WTC11 (cell line): ENCODE measurements at regions not wholly inside any gene's neighbourhood (a gene's known extent, or its start where the extent isn't known, plus 50 kb on each side); places are given as distances from the start of the nearest gene placed in this dataset.

ENCODE experiments used
- ATAC-seq: fragments of 200-7000 bp; cut with Tn5 transposase; 2 replicates; pipeline ENCODE4 v1.10.0; 2021; ENCODE audit warnings: mild to moderate bottlenecking, moderate library complexity
- CTCF ChIA-PET: fragments of 300-600 bp; sonication (Branson Sonifier 250); formaldehyde crosslinking; loops from one replicate; lab custom pipeline; 2021; ENCODE audit warnings: antibody characterized with exemption; lab: Charles Lee
- POLR2A ChIA-PET: fragments of 350-600 bp; sonication (Branson Sonifier 250); formaldehyde crosslinking; loops from one replicate; lab custom pipeline; 2021; ENCODE audit warnings: antibody characterized with exemption; lab: Charles Lee
- DNase-seq: peaks from one replicate; pipeline ENCODE4 v3.0.0; 2021; ENCODE audit warnings: low spot score
- H3K27ac Mint-ChIP-seq: 2 replicates; pipeline ENCODE4 v1.8.0; 2021; ENCODE audit warnings: mixed read lengths
- H3K27me3 Mint-ChIP-seq: 2 replicates; pipeline ENCODE4 v1.8.0; 2021; ENCODE audit warnings: low read depth, mild to moderate bottlenecking, moderate library complexity, mixed read lengths
- H3K36me3 Mint-ChIP-seq: 2 replicates; pipeline ENCODE4 v1.8.0; 2021; ENCODE audit warnings: mixed read lengths
- H3K4me1 Mint-ChIP-seq: 2 replicates; pipeline ENCODE4 v1.8.0; 2022; ENCODE audit warnings: mixed read lengths
- H3K4me3 Mint-ChIP-seq: 2 replicates; pipeline ENCODE4 v1.8.0; 2021; ENCODE audit warnings: mild to moderate bottlenecking, moderate library complexity, mixed read lengths
- H3K9me3 Mint-ChIP-seq: 2 replicates; pipeline ENCODE4 v1.8.0; 2021; ENCODE audit warnings: mixed read lengths
- CREM ChIP-seq: sonication (generic); formaldehyde crosslinking; IDR thresholded peaks from 2 replicates; pipeline ENCODE4 v1.8.1; 2022; ENCODE audit warnings: mild to moderate bottlenecking, missing genetic modification reagents, moderate library complexity
- GRHL2 ChIP-seq: fragments of 250-450 bp; sonication (Bioruptor Pico); IDR thresholded peaks from 2 replicates; pipeline ENCODE4 v1.8.0; 2022; ENCODE audit warnings: mild to moderate bottlenecking, moderate library complexity; ENCODE audit not compliant: insufficient replicate concordance, severe bottlenecking
- JAZF1 ChIP-seq: fragments of 250-450 bp; sonication (Bioruptor Pico); IDR thresholded peaks from 2 replicates; pipeline ENCODE4 v1.9.0; 2021; ENCODE audit warnings: moderate library complexity, mild to moderate bottlenecking, inconsistent platforms
- NFE2L1 ChIP-seq: sonication (generic); formaldehyde crosslinking; IDR thresholded peaks from 2 replicates; pipeline ENCODE4 v1.8.1; 2023; ENCODE audit warnings: missing genetic modification reagents
- NR3C1 ChIP-seq: sonication (generic); formaldehyde crosslinking; conservative IDR thresholded peaks from 2 replicates; pipeline ENCODE4 v1.8.1; 2023; ENCODE audit warnings: low read depth, mild to moderate bottlenecking, missing genetic modification reagents
- RELA ChIP-seq: sonication (generic); formaldehyde crosslinking; IDR thresholded peaks from 2 replicates; pipeline ENCODE4 v1.8.1; 2022; ENCODE audit warnings: missing genetic modification reagents, mild to moderate bottlenecking, borderline replicate concordance
- SMAD3 ChIP-seq: sonication (generic); formaldehyde crosslinking; IDR thresholded peaks from 2 replicates; pipeline ENCODE4 v1.8.0; 2022; ENCODE audit warnings: missing genetic modification reagents, mild to moderate bottlenecking, borderline replicate concordance
- SOX15 ChIP-seq: fragments of 250-450 bp; sonication (Bioruptor Pico); IDR thresholded peaks from 2 replicates; pipeline ENCODE4 v1.9.0; 2021; ENCODE audit warnings: mild to moderate bottlenecking
- ZNF138 ChIP-seq: sonication (generic); formaldehyde crosslinking; conservative IDR thresholded peaks from 2 replicates; pipeline ENCODE4 v1.8.1; 2022; ENCODE audit warnings: mild to moderate bottlenecking, moderate library complexity, missing genetic modification reagents
- TF ChIP-seq, protein P1 (sequence below): sonication (generic); formaldehyde crosslinking; IDR thresholded peaks from 2 replicates; pipeline ENCODE4 v1.8.0; 2023; ENCODE audit warnings: mild to moderate bottlenecking, missing genetic modification reagents
- TF ChIP-seq, protein P2 (sequence below): sonication (generic); formaldehyde crosslinking; IDR thresholded peaks from 2 replicates; pipeline ENCODE4 v1.8.1; 2023; ENCODE audit warnings: mild to moderate bottlenecking, missing genetic modification reagents, moderate library complexity
- TF ChIP-seq, protein P3 (sequence below): sonication (generic); formaldehyde crosslinking; IDR thresholded peaks from 2 replicates; pipeline ENCODE4 v1.8.1; 2022; ENCODE audit warnings: missing genetic modification reagents, borderline replicate concordance
- TF ChIP-seq, protein P4 (sequence below): sonication (generic); formaldehyde crosslinking; IDR thresholded peaks from 2 replicates; pipeline ENCODE4 v1.8.0; 2023; ENCODE audit warnings: missing genetic modification reagents
- TF ChIP-seq, protein P5 (sequence below): sonication (generic); formaldehyde crosslinking; IDR thresholded peaks from 2 replicates; pipeline ENCODE4 v1.8.0; 2023; ENCODE audit warnings: missing genetic modification reagents, mild to moderate bottlenecking, borderline replicate concordance
- TF ChIP-seq, protein P6 (sequence below): fragments of 250-450 bp; sonication (Bioruptor Pico); conservative IDR thresholded peaks from 2 replicates; pipeline ENCODE4 v1.9.0; 2021; ENCODE audit warnings: mild to moderate bottlenecking

DNA sequence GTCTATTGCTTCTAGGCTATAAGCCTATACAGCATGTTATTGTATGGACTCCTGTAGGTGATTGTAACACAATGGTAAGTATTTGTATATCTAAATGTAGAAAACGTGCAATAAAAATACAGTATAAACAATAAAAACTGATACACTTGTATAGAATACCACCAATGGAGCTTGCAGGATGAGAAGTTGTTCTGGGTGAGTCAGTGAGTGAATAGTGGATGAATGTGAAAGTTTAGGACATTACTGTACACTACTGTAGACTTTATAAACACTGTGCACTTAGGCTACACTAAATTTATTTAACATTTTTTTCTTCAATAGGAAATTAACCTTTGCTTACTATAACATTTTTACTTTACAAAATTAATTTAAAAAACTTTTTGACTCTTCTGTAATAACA lies 679.2 kb upstream of the ZNF804A start:
- CTCF ChIA-PET, result no interaction called here
- no peak for DNase-seq
- no peaks in the 10 kb centered on the region; the same call in 1 of the 2 replicates for H3K27me3 Mint-ChIP-seq
- H3K9me3 Mint-ChIP-seq, result peaks cover 22% of the 10 kb centered on the region
- peaks cover 3% of the 10 kb centered on the region; the same call in 1 of the 2 replicates for H3K36me3 Mint-ChIP-seq
- TF ChIP-seq, protein P1, sequence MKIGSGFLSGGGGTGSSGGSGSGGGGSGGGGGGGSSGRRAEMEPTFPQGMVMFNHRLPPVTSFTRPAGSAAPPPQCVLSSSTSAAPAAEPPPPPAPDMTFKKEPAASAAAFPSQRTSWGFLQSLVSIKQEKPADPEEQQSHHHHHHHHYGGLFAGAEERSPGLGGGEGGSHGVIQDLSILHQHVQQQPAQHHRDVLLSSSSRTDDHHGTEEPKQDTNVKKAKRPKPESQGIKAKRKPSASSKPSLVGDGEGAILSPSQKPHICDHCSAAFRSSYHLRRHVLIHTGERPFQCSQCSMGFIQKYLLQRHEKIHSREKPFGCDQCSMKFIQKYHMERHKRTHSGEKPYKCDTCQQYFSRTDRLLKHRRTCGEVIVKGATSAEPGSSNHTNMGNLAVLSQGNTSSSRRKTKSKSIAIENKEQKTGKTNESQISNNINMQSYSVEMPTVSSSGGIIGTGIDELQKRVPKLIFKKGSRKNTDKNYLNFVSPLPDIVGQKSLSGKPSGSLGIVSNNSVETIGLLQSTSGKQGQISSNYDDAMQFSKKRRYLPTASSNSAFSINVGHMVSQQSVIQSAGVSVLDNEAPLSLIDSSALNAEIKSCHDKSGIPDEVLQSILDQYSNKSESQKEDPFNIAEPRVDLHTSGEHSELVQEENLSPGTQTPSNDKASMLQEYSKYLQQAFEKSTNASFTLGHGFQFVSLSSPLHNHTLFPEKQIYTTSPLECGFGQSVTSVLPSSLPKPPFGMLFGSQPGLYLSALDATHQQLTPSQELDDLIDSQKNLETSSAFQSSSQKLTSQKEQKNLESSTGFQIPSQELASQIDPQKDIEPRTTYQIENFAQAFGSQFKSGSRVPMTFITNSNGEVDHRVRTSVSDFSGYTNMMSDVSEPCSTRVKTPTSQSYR (CRISPR knock-in tag), result no peak
- no peak for TF ChIP-seq ZNF138
- TF ChIP-seq CREM (CRISPR knock-in tag), result no peak
- TF ChIP-seq RELA, result no peak
- TF ChIP-seq SMAD3 (CRISPR knock-in tag), result no peak
- TF ChIP-seq SOX15 (CRISPR knock-in tag), result no peak
- no peak for TF ChIP-seq NFE2L1 (CRISPR knock-in tag)
- TF ChIP-seq, protein P2, sequence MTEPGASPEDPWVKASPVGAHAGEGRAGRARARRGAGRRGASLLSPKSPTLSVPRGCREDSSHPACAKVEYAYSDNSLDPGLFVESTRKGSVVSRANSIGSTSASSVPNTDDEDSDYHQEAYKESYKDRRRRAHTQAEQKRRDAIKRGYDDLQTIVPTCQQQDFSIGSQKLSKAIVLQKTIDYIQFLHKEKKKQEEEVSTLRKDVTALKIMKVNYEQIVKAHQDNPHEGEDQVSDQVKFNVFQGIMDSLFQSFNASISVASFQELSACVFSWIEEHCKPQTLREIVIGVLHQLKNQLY (CRISPR knock-in tag), result no peak
- TF ChIP-seq, protein P3, sequence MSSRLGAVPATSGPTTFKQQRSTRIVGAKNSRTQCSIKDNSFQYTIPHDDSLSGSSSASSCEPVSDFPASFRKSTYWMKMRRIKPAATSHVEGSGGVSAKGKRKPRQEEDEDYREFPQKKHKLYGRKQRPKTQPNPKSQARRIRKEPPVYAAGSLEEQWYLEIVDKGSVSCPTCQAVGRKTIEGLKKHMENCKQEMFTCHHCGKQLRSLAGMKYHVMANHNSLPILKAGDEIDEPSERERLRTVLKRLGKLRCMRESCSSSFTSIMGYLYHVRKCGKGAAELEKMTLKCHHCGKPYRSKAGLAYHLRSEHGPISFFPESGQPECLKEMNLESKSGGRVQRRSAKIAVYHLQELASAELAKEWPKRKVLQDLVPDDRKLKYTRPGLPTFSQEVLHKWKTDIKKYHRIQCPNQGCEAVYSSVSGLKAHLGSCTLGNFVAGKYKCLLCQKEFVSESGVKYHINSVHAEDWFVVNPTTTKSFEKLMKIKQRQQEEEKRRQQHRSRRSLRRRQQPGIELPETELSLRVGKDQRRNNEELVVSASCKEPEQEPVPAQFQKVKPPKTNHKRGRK (CRISPR knock-in tag), result no peak
- TF ChIP-seq, protein P4, sequence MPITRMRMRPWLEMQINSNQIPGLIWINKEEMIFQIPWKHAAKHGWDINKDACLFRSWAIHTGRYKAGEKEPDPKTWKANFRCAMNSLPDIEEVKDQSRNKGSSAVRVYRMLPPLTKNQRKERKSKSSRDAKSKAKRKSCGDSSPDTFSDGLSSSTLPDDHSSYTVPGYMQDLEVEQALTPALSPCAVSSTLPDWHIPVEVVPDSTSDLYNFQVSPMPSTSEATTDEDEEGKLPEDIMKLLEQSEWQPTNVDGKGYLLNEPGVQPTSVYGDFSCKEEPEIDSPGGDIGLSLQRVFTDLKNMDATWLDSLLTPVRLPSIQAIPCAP (CRISPR knock-in tag), result no peak
- no peak for TF ChIP-seq NR3C1 (CRISPR knock-in tag)
- no peak for TF ChIP-seq JAZF1 (CRISPR knock-in tag)
- TF ChIP-seq, protein P5, sequence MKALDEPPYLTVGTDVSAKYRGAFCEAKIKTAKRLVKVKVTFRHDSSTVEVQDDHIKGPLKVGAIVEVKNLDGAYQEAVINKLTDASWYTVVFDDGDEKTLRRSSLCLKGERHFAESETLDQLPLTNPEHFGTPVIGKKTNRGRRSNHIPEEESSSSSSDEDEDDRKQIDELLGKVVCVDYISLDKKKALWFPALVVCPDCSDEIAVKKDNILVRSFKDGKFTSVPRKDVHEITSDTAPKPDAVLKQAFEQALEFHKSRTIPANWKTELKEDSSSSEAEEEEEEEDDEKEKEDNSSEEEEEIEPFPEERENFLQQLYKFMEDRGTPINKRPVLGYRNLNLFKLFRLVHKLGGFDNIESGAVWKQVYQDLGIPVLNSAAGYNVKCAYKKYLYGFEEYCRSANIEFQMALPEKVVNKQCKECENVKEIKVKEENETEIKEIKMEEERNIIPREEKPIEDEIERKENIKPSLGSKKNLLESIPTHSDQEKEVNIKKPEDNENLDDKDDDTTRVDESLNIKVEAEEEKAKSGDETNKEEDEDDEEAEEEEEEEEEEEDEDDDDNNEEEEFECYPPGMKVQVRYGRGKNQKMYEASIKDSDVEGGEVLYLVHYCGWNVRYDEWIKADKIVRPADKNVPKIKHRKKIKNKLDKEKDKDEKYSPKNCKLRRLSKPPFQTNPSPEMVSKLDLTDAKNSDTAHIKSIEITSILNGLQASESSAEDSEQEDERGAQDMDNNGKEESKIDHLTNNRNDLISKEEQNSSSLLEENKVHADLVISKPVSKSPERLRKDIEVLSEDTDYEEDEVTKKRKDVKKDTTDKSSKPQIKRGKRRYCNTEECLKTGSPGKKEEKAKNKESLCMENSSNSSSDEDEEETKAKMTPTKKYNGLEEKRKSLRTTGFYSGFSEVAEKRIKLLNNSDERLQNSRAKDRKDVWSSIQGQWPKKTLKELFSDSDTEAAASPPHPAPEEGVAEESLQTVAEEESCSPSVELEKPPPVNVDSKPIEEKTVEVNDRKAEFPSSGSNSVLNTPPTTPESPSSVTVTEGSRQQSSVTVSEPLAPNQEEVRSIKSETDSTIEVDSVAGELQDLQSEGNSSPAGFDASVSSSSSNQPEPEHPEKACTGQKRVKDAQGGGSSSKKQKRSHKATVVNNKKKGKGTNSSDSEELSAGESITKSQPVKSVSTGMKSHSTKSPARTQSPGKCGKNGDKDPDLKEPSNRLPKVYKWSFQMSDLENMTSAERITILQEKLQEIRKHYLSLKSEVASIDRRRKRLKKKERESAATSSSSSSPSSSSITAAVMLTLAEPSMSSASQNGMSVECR, result no peak
- TF ChIP-seq GRHL2 (CRISPR knock-in tag), result no peak
- TF ChIP-seq, protein P6, sequence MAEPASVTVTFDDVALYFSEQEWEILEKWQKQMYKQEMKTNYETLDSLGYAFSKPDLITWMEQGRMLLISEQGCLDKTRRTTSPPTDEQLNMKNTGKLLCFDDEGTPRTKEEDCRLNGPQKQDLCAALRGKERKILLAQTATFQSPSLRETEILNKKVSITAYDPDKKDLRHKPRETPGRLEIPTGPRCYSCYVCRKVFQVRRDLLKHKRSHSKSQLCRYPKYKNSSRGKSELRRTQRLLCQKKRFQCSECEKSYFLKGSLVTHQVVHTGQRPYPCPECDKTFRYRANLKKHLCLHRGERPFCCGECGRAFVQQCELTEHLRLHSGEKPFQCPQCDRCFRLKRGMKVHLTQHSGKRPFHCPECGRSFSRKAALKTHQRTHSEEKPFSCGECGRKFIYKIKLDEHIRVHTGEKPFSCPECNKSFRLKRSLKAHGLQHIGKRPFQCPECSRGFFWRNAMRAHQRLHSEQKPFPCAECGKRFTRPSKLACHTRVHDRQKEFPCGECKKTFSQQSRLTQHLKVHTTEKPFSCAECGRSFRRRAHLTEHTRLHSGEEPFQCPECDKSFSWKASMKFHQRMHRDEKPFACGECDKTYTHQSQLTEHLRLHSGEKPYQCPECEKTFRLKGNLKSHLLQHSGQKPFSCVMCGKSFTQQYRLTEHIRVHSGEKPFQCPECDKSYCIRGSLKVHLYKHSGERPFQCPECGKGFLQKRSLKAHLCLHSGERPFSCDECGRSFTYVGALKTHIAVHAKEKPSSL, result no peak
- H3K4me1 Mint-ChIP-seq, result no peaks in the 10 kb centered on the region
- POLR2A ChIA-PET, result no interaction called here
- no peak overlapping the region for H3K4me3 Mint-ChIP-seq
- no peak for ATAC-seq
- H3K27ac Mint-ChIP-seq, result no peak overlapping the region
